GM19397 (cell line): ENCODE measurements at regions not wholly inside any gene's neighbourhood (a gene's known extent, or its start where the extent isn't known, plus 50 kb on each side); places are given as distances from the start of the nearest gene placed in this dataset.

Experiments used
- ATAC-seq: cut with Tn5 transposase; IDR thresholded peaks from one replicate; pipeline ENCODE4 v1.9.1; 2021; ENCODE audit warnings: mild to moderate bottlenecking, moderate library complexity; ENCODE audit not compliant: unreplicated experiment

- ATAC-seq = no peak
Observed at GRCh38 chr13:44211286-44211685, 162.3 kb upstream of the SERP2 start.

DNA sequence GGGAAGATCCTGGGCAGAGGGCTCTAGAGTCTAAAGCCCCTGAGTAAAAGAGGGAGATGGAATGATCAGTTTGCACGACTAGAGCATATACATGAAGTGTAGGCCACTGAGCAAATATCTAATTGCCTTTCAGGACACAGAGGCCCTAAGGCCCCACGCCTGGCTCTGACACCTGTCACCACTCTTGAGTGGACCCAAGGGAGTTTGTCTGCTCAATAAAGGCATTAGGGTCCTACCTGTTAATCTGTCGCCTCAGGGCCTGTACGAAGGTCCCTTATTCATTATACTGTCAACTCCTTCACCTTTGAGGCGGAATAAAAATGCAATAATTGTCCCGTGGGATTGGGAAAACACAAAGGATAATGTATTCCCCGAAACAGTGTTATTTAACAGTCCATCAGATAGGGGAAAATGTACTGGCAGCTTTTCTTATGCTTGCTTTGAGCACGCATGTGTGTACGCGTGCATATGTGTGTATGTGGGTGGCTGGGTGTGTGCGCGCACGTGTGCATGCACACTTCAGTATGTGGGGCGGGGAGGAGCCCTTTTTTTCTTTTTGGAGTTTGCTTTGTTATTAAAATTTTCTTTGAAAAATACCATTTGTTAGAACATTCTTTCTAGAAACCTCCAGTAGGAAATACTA lies 161.8 kb upstream of the SERP2 start:
- ATAC-seq = no peak

GRCh38 chr13:44212633-44213396 lies 160.8 kb upstream of the SERP2 start:
- ATAC-seq = no peak

GRCh38 chr13:44218501-44219240 lies 155.0 kb upstream of the SERP2 start:
- ATAC-seq = no peak

GRCh38 chr13:44219577-44220548 lies 153.8 kb upstream of the SERP2 start:
- ATAC-seq = no peak

- ATAC-seq = no peak
Observed at GRCh38 chr13:44220948-44221347, 152.7 kb upstream of the SERP2 start.

DNA sequence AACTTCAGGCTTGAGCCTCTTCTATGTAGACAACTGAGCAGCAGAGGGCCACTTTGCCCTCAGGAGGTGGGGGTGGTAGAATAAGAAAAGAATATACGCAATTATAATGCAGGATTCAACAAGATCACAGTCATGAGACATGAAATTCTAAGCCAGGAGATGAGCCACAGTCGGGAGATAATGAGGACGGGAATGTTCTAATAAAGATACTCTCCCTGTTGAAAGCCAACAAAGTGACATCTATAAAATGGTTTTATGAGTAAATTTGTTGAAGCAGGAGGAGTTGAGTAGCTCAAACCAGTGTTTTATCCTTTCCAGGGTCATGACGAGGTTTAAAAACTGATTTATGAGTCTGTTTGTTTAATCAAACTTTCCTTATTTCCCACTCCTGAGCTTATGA lies 152.0 kb upstream of the SERP2 start:
- no peak for ATAC-seq

DNA sequence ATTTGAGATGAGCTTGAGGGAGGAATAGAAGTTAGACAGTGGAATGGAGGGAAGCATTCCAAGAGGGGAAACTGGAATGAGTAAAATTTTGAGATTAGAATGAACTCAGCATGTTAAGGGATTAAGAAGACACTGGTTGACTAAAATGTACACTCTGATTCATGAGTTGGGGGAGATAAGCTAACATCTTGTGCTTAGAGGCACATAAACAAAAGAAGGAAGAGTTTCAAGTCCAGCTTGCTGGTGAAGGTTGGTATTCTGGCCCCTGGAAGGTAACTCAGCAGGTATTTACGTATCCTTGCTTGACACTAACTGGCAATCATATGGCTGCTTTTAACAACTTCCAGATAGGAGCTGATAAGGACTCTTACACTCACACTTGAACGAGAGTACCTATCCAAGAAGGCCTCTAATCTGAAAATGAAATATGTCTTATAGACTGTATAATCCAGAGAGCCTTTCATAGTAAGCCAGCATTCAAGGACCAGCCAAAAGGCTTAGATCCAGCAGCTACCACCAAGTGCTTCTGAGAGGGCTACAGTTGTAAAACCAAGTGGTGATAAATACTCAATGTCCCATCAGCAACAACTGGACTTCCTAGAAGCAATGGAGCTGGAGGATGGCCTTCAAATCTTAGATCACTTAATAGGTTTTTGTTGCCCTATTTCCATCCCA lies 149.7 kb upstream of the SERP2 start:
- ATAC-seq = no peak

- no peak for ATAC-seq
Observed at GRCh38 chr13:44224450-44225149, 149.0 kb upstream of the SERP2 start.

DNA sequence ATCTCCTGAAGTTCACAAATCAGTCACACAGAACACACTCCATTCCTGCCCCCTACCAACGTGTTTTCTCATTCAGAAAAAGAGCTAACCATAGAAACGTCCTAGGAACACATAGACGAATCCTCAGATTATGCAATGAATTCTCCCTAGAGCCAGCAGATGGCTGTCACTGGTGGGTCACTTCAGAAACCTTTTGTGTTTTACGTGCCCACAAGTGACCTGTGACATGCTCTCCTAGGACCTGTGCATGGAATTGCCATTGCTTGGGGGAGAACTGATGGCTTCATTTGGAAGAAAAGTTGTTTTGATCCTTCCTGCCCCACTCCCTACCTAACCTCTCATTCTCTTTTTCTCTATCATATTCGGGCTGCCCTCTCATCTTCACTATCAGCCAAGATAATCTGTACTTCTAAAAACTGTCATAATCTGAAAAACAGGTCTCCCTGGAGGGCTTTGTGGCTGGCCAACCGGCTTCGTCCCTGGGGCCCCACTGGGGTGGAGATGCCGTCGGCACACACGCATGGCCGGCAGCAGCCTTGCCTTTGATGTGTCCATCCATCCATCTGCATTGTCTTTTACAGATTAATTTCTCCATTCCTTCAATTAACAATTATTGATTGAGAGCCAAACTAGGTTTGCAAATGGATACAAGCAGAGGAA lies 144.1 kb upstream of the SERP2 start:
- no peak for ATAC-seq

DNA sequence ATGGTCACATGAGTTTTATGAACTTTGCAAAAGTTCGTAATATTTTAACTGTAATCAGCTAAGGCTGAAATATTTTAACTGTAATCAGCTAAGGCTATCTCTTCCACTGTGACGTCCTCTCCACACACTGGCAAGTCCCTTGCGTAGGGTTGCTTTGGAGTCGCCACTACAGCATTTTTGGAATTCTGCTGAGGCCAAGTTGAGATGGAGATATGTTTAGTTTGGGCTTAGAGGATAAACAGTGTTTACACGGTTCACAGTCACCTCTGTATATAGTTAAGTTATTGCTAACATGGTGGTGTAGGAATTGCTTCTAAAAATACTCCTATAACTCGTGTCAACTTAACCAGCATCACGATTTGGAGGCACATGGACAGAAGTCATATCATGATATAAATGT lies 143.6 kb upstream of the SERP2 start:
- ATAC-seq = no peak

GRCh38 chr13:44230736-44231135 lies 142.9 kb upstream of the SERP2 start:
- no peak for ATAC-seq

GRCh38 chr13:44231786-44232516 lies 141.7 kb upstream of the SERP2 start:
- ATAC-seq = no peak

DNA sequence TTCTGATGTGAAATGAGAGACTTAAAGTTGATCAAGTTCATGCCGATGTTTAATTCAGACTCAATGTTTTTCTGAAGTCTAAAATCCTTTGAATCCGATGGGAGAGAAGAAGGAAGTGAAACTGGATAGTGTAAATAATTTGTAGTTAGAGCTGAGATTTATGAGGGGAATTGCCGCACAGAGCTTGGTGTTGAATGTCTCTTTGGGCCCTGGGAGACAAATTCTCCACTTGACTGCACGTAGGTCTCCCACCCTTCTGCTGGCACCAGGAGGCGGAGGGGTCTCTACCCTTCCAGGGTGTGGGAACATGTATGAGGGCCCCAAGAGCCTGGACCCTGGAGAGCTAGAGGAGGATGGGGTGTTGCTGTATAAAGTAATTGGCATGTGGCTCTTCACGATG lies 140.8 kb upstream of the SERP2 start:
- ATAC-seq = no peak

DNA sequence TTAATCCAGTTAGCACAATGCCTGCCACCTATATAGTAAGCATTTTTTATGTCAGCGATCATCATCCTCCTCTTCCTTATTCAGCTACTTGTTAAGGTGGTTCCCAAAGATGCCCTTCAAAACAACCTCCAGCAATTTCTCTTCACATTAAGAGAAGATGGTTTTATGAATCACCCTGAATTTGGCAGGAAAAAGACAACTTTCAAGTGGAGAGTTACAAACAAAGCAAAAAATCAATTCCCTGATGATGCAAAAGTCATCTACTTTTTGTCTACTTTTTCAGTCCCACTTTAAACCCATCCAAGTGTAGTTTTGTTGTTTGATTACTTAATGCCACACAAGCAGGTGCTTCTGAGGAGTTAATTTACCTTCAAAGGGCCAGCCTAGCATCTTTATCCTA lies 139.1 kb upstream of the SERP2 start:
- ATAC-seq = no peak

DNA sequence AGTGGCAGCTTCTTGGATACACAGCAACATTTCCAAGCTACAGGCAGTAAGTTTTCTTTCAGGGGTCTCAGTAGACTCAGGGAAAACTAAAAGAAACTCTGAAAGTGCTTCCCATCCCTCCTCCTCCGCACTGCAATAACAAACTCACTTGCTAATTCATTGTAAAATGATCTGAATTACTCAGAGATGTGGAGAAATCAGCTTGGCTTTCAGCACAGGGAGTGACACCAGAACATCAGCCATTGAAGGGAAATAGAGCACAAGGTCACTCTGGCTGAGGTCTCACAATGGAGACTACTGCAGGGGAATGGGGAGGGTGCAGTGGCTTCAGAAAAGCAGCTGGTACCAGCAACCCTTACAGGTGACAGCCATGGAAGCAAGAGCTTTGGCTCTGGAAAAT lies 137.3 kb upstream of the SERP2 start:
- ATAC-seq = no peak

GRCh38 chr13:44236801-44237207 lies 136.8 kb upstream of the SERP2 start:
- no peak for ATAC-seq

DNA sequence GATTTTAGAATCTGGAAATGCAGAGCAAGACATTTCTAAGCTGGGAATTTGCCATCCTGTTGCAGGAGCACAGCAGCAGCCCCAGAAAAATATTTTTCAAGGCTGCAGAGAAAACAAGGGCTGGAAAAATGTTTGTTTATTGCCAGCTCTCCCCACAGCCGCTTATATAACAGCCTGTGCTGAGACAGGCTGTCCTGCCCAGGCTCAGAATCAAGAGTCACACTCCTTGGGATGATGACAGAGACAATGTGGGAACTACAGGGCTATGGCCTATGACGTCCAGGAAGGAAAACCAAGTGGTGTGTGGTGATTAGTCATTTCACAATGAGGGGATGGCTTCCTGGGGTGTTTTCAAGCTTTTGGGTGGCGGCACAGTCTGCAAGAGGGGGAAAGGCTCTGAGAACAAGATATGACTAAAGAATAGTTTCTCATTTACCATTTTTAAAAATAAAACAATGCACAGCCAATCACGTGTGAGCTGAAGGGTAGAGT lies 136.3 kb upstream of the SERP2 start:
- ATAC-seq = no peak
